HG02885 (cell line): ENCODE measurements at regions not wholly inside any gene's neighbourhood (a gene's known extent, or its start where the extent isn't known, plus 50 kb on each side); places are given as distances from the start of the nearest gene placed in this dataset.

Experiments
- ATAC-seq: cut with Tn5 transposase; IDR thresholded peaks from one replicate; pipeline ENCODE4 v1.9.1; 2021; ENCODE audit warnings: mild to moderate bottlenecking; ENCODE audit not compliant: unreplicated experiment, poor library complexity

- ATAC-seq = no peak
These were observed 1332.1 kb upstream of the CELF2 start for GRCh38 chr10:9685596-9685995.

GRCh38 chr10:9688711-9689110 lies 1329.0 kb upstream of the CELF2 start:
- no peak for ATAC-seq

- no peak for ATAC-seq
These were observed 1310.5 kb upstream of the CELF2 start for GRCh38 chr10:9707216-9707615.

GRCh38 chr10:9709849-9710248 lies 1307.8 kb upstream of the CELF2 start:
- ATAC-seq = no peak

- no peak for ATAC-seq
These were observed 1305.3 kb upstream of the CELF2 start for GRCh38 chr10:9712393-9712792.

GRCh38 chr10:9719246-9719645 lies 1298.4 kb upstream of the CELF2 start:
- ATAC-seq = no peak

GRCh38 chr10:9733766-9734165 lies 1283.9 kb upstream of the CELF2 start:
- no peak for ATAC-seq

- no peak for ATAC-seq
These were observed 1283.5 kb upstream of the CELF2 start for GRCh38 chr10:9734218-9734617.

GRCh38 chr10:9735731-9736130 lies 1281.9 kb upstream of the CELF2 start:
- no peak for ATAC-seq

GRCh38 chr10:9743639-9744038 lies 1274.0 kb upstream of the CELF2 start:
- no peak for ATAC-seq

GRCh38 chr10:9745158-9745557 lies 1272.5 kb upstream of the CELF2 start:
- no peak for ATAC-seq

- ATAC-seq = no peak
These were observed 1260.5 kb upstream of the CELF2 start for GRCh38 chr10:9757176-9757575.

GRCh38 chr10:9759596-9759995 lies 1258.1 kb upstream of the CELF2 start:
- ATAC-seq = no peak

- no peak for ATAC-seq
These were observed 1254.6 kb upstream of the CELF2 start for GRCh38 chr10:9762966-9763656.

GRCh38 chr10:9766762-9767161 lies 1250.9 kb upstream of the CELF2 start:
- ATAC-seq = no peak

- no peak for ATAC-seq
These were observed 1236.0 kb upstream of the CELF2 start for GRCh38 chr10:9781666-9782065.

GRCh38 chr10:9786101-9786500 lies 1231.6 kb upstream of the CELF2 start:
- ATAC-seq = no peak

GRCh38 chr10:9786576-9786975 lies 1231.1 kb upstream of the CELF2 start:
- no peak for ATAC-seq

GRCh38 chr10:9789996-9790395 lies 1227.7 kb upstream of the CELF2 start:
- ATAC-seq = no peak

- no peak for ATAC-seq
These were observed 1225.5 kb upstream of the CELF2 start for GRCh38 chr10:9792181-9792580.

- ATAC-seq = no peak
These were observed 1221.1 kb upstream of the CELF2 start for GRCh38 chr10:9796564-9796963.

GRCh38 chr10:9800011-9800410 lies 1217.7 kb upstream of the CELF2 start:
- ATAC-seq = no peak

- ATAC-seq = no peak
These were observed 1217.1 kb upstream of the CELF2 start for GRCh38 chr10:9800571-9800970.
